Parathyroid adenoma (tissue), 2 donors: ENCODE measurements at regions not wholly inside any gene's neighbourhood (a gene's known extent, or its start where the extent isn't known, plus 50 kb on each side); places are given as distances from the start of the nearest gene placed in this dataset.
"Not testable (repeated sequence)": the region's sequence is repeated elsewhere in the genome, so short reads cannot be mapped to it uniquely, and the experiment has no call there.

Source experiments
- H2AFZ ChIP-seq: fragments of 300-600 bp; sonication (generic); one replicate; pipeline ENCODE4 v1.7.0; 2017; ENCODE audit warnings: antibody characterized with exemption, mild to moderate bottlenecking
- H3K27ac ChIP-seq: fragments of 300-600 bp; sonication (generic); one replicate; pipeline ENCODE4 v1.7.0; 2017
- H3K27me3 ChIP-seq: fragments of 300-600 bp; sonication (generic); one replicate; pipeline ENCODE4 v1.7.0; 2017; ENCODE audit warnings: low read length; ENCODE audit not compliant: control insufficient read depth, insufficient read depth
- H3K36me3 ChIP-seq: fragments of 300-600 bp; sonication (generic); one replicate; pipeline ENCODE4 v1.7.0; 2017; ENCODE audit warnings: low read length; ENCODE audit not compliant: control insufficient read depth, insufficient read depth
- H3K4me1 ChIP-seq: fragments of 300-600 bp; sonication (generic); one replicate; pipeline ENCODE4 v1.7.0; 2017; ENCODE audit warnings: control low read depth
- H3K4me2 ChIP-seq: fragments of 300-600 bp; sonication (generic); one replicate; pipeline ENCODE4 v1.7.0; 2017; ENCODE audit warnings: low read length
- H3K4me3 ChIP-seq: fragments of 300-600 bp; sonication (generic); one replicate; pipeline ENCODE4 v1.7.0; 2017; ENCODE audit warnings: low read depth, low read length
- H3K79me2 ChIP-seq: fragments of 300-600 bp; sonication (generic); one replicate; pipeline ENCODE4 v1.7.0; 2017; ENCODE audit warnings: control low read depth
- H3K9ac ChIP-seq: fragments of 300-600 bp; sonication (generic); one replicate; pipeline ENCODE4 v1.7.0; 2017; ENCODE audit warnings: mild to moderate bottlenecking
- H3K9me3 ChIP-seq: fragments of 300-600 bp; sonication (generic); one replicate; pipeline ENCODE4 v1.7.0; 2017; ENCODE audit warnings: low read length; ENCODE audit not compliant: control insufficient read depth
- CTCF ChIP-seq: fragments of 300-600 bp; sonication (generic); IDR thresholded peaks from one replicate; pipeline ENCODE4 v1.7.0; 2017; ENCODE audit warnings: antibody characterized with exemption, mild to moderate bottlenecking
- donor health status: primary hyperparathyroidism.

DNA sequence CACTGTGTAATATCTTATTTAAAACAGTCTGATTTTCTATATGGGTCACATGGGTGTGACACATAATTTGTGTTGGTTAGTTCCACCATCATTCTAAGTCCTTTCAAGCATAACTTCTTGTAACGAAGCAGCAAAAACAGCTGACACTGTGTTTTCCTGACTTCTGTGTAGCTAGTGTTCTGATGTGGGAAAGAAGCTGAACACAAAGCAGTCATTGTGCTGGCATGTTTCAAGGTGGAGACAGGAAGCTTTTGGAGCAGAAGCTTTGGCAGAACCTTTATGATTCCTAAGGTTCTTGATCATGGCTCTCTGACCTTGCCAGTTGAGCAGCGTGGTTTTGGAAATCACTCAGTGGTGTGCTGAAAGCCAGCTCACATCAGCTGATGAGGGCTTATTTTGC is 351.7 kb upstream of the MDGA2 start:
- TF ChIP-seq CTCF = no peak
- no peak overlapping the region for H2AFZ ChIP-seq
- H3K36me3 ChIP-seq = no peaks in the 10 kb centered on the region
- H3K27ac ChIP-seq = no peak overlapping the region
- no peaks in the 10 kb centered on the region for H3K4me1 ChIP-seq
- H3K9me3 ChIP-seq = no peaks in the 10 kb centered on the region
- H3K27me3 ChIP-seq = no peaks in the 10 kb centered on the region
- H3K4me3 ChIP-seq = no peak overlapping the region
- no peaks in the 10 kb centered on the region for H3K79me2 ChIP-seq
- H3K9ac ChIP-seq = no peak overlapping the region
- no peak overlapping the region for H3K4me2 ChIP-seq

DNA sequence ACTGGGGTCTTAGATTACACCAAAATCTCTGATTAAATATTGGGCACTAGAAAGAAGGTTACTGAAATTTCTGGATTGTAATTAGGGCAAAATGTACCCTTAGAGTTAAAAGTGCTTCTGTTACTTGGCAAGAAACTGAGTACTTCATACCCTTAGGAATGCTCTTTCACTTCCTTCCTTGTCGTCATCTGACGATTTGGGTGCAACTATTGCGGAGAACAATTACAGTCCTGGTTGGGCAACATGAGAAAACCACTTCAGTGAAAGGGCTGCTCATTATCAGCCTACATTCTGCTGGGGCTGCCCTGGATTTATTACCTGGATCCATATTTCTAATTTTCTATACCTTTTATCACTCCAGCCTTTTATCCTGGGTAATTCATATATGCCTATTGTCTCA is 348.5 kb upstream of the MDGA2 start:
- H3K79me2 ChIP-seq = no peaks in the 10 kb centered on the region
- H3K4me2 ChIP-seq = no peak overlapping the region
- no peaks in the 10 kb centered on the region for H3K9me3 ChIP-seq
- H3K9ac ChIP-seq = no peak overlapping the region
- H2AFZ ChIP-seq = no peak overlapping the region
- no peaks in the 10 kb centered on the region for H3K36me3 ChIP-seq
- H3K4me3 ChIP-seq = no peak overlapping the region
- H3K27me3 ChIP-seq = no peaks in the 10 kb centered on the region
- H3K4me1 ChIP-seq = no peaks in the 10 kb centered on the region
- no peak for TF ChIP-seq CTCF
- no peak overlapping the region for H3K27ac ChIP-seq

- H3K79me2 ChIP-seq, H3K27me3 ChIP-seq, H3K4me3 ChIP-seq, H3K9ac ChIP-seq, H3K9me3 ChIP-seq, H3K27ac ChIP-seq, H2AFZ ChIP-seq, H3K4me2 ChIP-seq, H3K4me1 ChIP-seq, H3K36me3 ChIP-seq: not testable (repeated sequence)
These were observed 336.1 kb upstream of the MDGA2 start for GRCh38 chr14:48011484-48011883.

DNA sequence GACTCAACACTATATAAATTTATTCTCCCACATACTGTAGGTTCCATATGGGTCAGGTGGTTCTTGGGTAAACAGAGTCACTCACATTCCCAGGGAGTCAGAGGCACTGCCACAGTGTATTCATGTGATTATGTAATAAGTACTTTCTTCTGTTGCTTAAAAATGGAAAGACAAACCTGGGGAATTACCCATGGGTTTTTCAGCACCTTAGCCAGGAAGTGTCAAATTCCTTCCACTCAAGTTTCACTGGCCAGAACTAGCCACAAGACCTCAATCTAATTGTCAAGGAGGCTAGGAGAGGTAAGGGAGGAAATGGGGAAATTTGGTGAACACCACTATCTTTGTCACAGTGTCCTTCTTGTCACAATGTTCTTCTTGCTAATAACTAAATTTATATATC is 333.2 kb upstream of the MDGA2 start:
- TF ChIP-seq CTCF = no peak
- H3K4me1 ChIP-seq = no peaks in the 10 kb centered on the region
- no peak overlapping the region for H2AFZ ChIP-seq
- H3K27me3 ChIP-seq = no peaks in the 10 kb centered on the region
- no peak overlapping the region for H3K27ac ChIP-seq
- no peaks in the 10 kb centered on the region for H3K9me3 ChIP-seq
- H3K9ac ChIP-seq = no peak overlapping the region
- no peak overlapping the region for H3K4me3 ChIP-seq
- H3K4me2 ChIP-seq = no peak overlapping the region
- no peaks in the 10 kb centered on the region for H3K36me3 ChIP-seq
- no peaks in the 10 kb centered on the region for H3K79me2 ChIP-seq

DNA sequence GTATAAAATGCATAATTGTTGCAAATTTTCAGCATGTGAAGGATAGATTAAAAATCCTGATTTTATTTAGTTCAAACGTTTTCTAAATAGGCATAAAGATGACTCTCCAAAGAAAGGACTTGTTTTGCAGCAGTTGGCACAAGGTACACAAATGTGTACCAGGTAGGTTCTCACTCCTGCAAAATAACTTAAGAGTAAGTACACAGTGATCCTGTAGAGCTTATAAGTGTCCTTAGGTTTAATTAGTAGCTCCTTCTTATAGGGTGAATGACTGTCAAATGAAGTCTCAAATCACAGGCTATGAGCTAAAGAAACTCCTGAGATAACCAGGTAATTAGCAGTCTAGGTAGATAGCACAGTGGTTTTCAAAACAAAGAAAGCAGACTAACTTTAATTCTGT is 330.6 kb upstream of the MDGA2 start:
- H3K79me2 ChIP-seq = no peaks in the 10 kb centered on the region
- TF ChIP-seq CTCF = no peak
- H3K4me1 ChIP-seq = no peaks in the 10 kb centered on the region
- H3K4me3 ChIP-seq = no peak overlapping the region
- H2AFZ ChIP-seq = no peak overlapping the region
- H3K9me3 ChIP-seq = no peaks in the 10 kb centered on the region
- H3K27ac ChIP-seq = no peak overlapping the region
- H3K9ac ChIP-seq = no peak overlapping the region
- H3K4me2 ChIP-seq = no peak overlapping the region
- no peaks in the 10 kb centered on the region for H3K36me3 ChIP-seq
- no peaks in the 10 kb centered on the region for H3K27me3 ChIP-seq
